Thoracic aorta (tissue), 2 donors: ENCODE measurements at regions not wholly inside any gene's neighbourhood (a gene's known extent, or its start where the extent isn't known, plus 50 kb on each side); places are given as distances from the start of the nearest gene placed in this dataset.
A peak's percentile ranks its signal among the peaks of the same experiment; 100 is the strongest.
"Not testable (repeated sequence)": the region's sequence is repeated elsewhere in the genome, so short reads cannot be mapped to it uniquely, and the experiment has no call there.

Source experiments
- ATAC-seq: fragments of 150-250 bp; one replicate; pipeline ENCODE4 v1.8.0; 2017; ENCODE audit warnings: low read depth; ENCODE audit not compliant: insufficient number of reproducible peaks, low FRiP score
- DNase-seq: peaks from one replicate; pipeline ENCODE4 v3.0.0-alpha.2; 2020; ENCODE audit warnings: low spot score
- H3K27ac ChIP-seq, 2 donors: fragments of 200-600 bp; sonication (generic); 1 replicate in 1 of 2; 2 replicates in 1 of 2; pipeline ENCODE4 v1.5.1; 2016; ENCODE audit warnings: mild to moderate bottlenecking in 2 of 2, moderate library complexity in 2 of 2
- H3K27me3 ChIP-seq: fragments of 200-600 bp; sonication (generic); replicated peaks from 2 replicates; pipeline ENCODE4 v1.6.0; 2016; ENCODE audit warnings: mild to moderate bottlenecking; ENCODE audit not compliant: insufficient read depth
- H3K36me3 ChIP-seq: fragments of 200-600 bp; sonication (generic); one replicate; pipeline ENCODE4 v1.5.1; 2016
- H3K4me1 ChIP-seq, 2 donors: fragments of 200-600 bp; sonication (generic); 1 replicate in 1 of 2; 2 replicates in 1 of 2; pipeline versions ENCODE4 v1.5.1 to v1.6.0; 2016; ENCODE audit warnings: low read depth in 2 of 2, mild to moderate bottlenecking in 1 of 2; ENCODE audit not compliant: control insufficient read depth in 1 of 2
- H3K4me3 ChIP-seq: fragments of 200-600 bp; sonication (generic); 2 replicates; pipeline ENCODE4 v1.5.1; 2016; ENCODE audit warnings: mild to moderate bottlenecking
- H3K9me3 ChIP-seq: fragments of 200-600 bp; sonication (generic); 2 replicates; pipeline ENCODE4 v1.5.1; 2016
- TF ChIP-seq, protein P1 (sequence below): fragments of 200-600 bp; sonication (generic); IDR thresholded peaks from one replicate; pipeline ENCODE4 v1.5.1; 2019; ENCODE audit warnings: antibody characterized with exemption

DNA sequence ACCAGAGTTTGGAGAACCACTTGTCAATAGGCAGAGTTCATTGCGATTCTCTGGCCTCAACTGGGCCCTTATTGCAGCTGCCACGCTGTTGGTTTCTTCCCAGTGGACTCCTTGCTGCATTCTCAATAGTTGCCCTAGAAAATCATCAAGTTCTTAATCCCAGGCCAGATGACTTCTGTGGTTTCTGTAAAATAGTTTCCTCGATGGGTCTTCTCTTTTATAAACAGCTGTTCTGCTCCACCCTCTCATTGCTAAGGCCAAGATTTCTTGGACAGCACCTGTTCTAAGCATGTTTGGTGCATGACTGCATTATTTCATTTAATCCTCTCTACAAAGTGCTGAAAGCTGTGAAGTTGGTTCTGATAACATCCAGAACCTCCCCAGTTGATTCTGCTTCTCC is 131.0 kb downstream of the BCL2L11 start:
- H3K36me3 ChIP-seq = no peaks in the 10 kb centered on the region
- H3K4me3 ChIP-seq = no peak overlapping the region
- H3K9me3 ChIP-seq = no peaks in the 10 kb centered on the region
- no peak overlapping the region for H3K27ac ChIP-seq
- peaks cover 0 to 14% of the 10 kb centered on the region in 2 donors for H3K4me1 ChIP-seq
- H3K27me3 ChIP-seq = no peaks in the 10 kb centered on the region
- no peak for DNase-seq
- no peak for ATAC-seq
- TF ChIP-seq, protein P1, sequence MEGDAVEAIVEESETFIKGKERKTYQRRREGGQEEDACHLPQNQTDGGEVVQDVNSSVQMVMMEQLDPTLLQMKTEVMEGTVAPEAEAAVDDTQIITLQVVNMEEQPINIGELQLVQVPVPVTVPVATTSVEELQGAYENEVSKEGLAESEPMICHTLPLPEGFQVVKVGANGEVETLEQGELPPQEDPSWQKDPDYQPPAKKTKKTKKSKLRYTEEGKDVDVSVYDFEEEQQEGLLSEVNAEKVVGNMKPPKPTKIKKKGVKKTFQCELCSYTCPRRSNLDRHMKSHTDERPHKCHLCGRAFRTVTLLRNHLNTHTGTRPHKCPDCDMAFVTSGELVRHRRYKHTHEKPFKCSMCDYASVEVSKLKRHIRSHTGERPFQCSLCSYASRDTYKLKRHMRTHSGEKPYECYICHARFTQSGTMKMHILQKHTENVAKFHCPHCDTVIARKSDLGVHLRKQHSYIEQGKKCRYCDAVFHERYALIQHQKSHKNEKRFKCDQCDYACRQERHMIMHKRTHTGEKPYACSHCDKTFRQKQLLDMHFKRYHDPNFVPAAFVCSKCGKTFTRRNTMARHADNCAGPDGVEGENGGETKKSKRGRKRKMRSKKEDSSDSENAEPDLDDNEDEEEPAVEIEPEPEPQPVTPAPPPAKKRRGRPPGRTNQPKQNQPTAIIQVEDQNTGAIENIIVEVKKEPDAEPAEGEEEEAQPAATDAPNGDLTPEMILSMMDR = no peak

DNA sequence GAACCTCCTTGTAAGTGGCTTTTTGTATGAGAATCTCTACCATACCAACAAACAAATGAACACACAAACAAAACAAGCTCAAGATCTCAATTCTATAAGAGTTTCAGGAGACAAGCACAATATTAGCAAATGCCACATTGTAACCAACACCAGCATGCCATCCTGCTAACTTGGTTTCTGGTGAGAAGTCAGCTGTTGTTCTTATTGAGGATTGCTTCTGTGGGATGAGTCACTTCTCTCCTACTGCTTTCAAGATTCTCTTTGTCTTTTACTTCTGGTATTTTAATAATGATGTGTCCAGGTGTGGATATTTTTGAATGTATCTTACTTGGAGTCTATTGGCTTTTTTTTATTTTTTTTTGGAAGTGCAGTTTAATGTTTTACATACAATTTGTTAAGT is 131.7 kb downstream of the BCL2L11 start:
- Histone ChIP-seq H3K4me3 (no peak overlapping the region), H3K9me3 (no peaks in the 10 kb centered on the region), H3K27me3 (no peaks in the 10 kb centered on the region), H3K27ac (no peak overlapping the region), H3K4me1 (peaks cover 0 to 14% of the 10 kb centered on the region in 2 donors), H3K36me3 (no peaks in the 10 kb centered on the region)
- DNase-seq (no peak), ATAC-seq (no peak)
- TF ChIP-seq, protein P1 = no peak

DNA sequence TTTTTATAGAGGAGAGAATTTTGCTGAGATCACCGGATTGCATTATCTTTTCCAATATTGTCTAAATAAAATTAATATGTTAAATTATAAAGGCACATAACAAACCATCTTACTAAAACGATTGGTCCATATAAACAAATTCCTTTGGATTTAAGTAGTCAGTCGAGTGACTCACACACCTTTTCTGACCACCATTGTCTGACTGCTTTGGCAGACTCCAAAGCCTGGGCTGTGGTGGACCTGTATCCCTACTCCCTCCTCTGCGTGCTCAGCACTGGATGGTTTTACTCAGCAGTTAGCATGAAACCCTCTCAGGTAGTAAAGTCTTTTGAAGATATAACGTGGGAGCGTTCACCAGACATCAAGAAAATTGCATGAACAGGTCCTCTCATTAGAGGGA is 134.2 kb downstream of the BCL2L11 start:
- not testable (repeated sequence) for H3K9me3 ChIP-seq, H3K4me3 ChIP-seq, H3K27me3 ChIP-seq, H3K36me3 ChIP-seq, DNase-seq, ATAC-seq, H3K27ac ChIP-seq
- H3K4me1 ChIP-seq = peaks cover 0 to 11% of the 10 kb centered on the region in 2 donors

DNA sequence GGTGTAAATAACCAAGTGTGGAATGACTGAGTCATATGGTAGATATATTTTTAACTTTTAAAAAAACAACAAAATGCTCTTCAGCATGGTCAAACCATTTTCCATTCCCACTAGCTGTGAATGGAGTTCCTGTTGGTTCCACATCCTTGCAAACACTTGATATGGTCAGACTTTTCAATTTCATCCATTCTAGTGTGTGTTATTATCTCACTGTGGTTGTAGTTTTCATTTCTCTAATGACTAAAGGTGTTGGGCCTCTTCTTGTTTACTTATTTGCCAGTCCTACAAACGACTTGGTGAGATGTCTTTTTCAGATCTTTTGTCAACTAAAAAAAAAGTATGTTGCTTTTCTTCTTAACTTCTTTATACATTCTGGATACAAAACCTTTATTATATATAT is 135.9 kb downstream of the BCL2L11 start:
- ATAC-seq, DNase-seq, H3K4me1 ChIP-seq, H3K27me3 ChIP-seq, H3K9me3 ChIP-seq, H3K27ac ChIP-seq, H3K36me3 ChIP-seq, H3K4me3 ChIP-seq: not testable (repeated sequence)

DNA sequence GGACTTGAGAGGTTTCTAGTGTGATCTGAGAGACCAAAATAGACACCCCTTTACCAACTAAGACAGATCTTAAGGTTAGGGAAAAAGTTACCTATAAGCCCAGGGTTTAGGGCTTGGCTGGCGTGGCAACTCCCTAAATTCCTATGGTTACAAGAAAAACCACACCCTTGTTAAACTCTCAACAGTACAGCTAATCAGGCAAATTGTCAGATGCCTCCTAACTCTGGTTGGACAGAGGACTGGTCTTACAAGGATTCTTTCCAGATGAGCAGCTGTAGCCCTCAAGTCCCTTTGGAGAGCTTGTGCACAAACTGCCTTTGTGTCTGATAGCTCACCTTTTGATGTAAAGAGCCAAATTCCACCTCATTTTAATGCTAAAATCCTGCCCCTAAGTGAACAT is 136.9 kb downstream of the BCL2L11 start:
- not testable (repeated sequence) for H3K27me3 ChIP-seq, ATAC-seq, H3K36me3 ChIP-seq, H3K4me1 ChIP-seq, H3K9me3 ChIP-seq, DNase-seq, H3K27ac ChIP-seq, H3K4me3 ChIP-seq

DNA sequence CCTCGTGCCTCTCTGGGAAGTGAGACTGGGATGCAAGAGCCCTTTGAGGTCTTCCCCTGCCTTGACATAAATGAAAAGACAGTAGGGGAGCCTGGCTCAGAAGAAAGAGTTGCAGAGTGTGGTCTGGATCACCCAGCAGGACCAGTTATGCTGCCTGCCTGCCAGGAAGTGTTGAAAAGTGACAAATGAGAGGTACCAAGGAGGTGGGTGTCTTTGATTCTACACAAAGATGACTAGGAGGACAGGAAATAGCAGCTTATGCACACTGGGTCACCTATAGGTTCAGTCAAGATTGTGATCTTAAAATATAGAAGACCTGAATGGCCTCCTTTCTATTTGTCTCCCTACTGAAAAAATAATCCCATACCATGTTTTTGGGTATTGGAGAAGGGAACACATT is 137.6 kb downstream of the BCL2L11 start:
- H3K9me3 ChIP-seq, H3K36me3 ChIP-seq, H3K4me3 ChIP-seq, DNase-seq, ATAC-seq, H3K27me3 ChIP-seq, H3K4me1 ChIP-seq, H3K27ac ChIP-seq: not testable (repeated sequence)

DNA sequence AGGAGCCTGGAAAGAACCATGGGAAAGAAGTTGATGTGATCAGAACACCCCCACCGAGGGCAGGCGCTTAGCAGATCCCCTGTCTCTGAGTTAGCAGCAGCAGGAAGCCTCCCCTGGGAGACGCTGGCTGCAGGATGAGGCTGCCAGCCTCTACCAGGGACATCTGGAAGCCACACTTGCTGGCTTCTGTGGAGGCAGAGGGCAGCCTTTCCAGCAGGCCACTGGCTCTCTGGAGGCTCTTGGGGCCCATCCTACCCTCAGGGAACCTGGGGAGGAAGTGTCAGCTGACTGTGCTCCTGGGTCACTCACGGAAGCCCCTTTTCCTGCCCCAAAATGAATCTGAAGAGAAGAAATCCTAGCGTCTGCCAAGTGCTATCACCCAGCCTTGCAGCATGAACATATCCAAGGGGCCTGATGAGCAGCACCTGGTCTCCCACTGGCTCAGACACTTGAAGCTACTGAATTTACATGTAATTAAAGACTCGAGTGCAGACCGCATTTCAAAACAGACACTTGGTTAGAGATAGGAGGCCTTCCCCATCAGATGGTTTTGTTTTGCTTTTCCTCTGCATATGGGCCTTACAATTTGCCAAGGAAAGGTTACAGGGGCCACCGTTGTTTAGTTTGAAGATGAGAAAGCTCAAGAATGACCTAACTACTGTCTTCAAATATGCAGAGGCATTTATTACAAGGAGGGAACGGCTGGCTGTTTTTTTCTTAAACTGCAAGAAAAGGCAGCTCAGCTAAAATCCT is 142.1 kb downstream of the BCL2L11 start:
- not testable (repeated sequence) for ATAC-seq, H3K27me3 ChIP-seq, H3K9me3 ChIP-seq, H3K4me3 ChIP-seq, DNase-seq, H3K27ac ChIP-seq, H3K36me3 ChIP-seq, H3K4me1 ChIP-seq

DNA sequence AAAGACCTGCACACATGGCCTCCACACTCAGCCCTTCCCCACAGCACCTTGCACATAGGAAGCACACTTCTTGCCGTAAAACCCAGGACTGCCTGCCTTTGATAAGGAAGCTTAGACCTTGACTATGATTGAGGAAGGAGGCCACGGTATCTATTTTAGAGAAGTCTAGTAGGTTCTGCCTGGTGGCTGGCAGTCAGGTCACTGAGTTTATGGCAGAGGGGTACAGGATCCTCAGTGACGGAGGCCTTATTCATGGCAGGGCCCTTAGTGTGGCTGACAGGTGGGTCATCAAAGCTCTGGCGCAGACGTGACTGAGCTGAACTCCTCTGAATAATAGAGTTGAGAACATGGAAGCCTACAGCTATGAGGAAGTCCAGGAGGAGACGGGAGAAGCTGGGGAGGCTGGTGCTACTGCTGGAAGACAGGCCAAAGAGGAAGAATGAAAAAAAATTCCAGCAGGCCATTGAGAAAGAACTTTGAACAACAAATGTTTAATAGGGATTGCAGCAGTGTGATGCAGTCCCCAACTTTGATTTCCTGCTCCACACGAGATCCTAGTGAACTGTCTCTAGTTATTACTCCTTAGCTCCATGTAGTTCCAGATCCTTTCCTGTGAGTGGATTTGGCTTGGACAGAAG is 142.8 kb downstream of the BCL2L11 start:
- not testable (repeated sequence) for H3K4me3 ChIP-seq, ATAC-seq, H3K27me3 ChIP-seq, H3K4me1 ChIP-seq, H3K36me3 ChIP-seq, DNase-seq, H3K9me3 ChIP-seq, H3K27ac ChIP-seq

DNA sequence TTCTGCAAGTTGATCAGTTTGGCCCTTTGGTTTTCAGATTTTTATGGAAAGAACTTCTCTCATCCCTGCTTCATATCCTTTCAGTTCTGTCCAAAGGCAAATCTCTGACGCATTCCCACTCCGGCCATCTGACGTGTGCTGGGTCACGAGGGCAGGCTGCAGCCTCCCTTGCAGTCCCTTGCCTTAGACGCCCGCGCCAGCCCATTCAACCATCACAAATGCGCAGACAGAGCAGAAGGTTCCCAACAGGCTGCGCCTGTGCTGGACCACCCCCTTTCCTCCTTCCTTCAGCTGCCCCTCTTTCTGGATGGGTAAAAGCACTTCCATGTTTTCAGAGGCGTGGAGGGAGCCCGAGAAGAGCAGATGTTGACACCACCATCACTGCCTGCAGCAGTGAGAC is 144.2 kb downstream of the BCL2L11 start:
- H3K9me3 ChIP-seq, H3K27ac ChIP-seq, H3K4me3 ChIP-seq, DNase-seq, ATAC-seq, H3K4me1 ChIP-seq, H3K36me3 ChIP-seq, H3K27me3 ChIP-seq: not testable (repeated sequence)

DNA sequence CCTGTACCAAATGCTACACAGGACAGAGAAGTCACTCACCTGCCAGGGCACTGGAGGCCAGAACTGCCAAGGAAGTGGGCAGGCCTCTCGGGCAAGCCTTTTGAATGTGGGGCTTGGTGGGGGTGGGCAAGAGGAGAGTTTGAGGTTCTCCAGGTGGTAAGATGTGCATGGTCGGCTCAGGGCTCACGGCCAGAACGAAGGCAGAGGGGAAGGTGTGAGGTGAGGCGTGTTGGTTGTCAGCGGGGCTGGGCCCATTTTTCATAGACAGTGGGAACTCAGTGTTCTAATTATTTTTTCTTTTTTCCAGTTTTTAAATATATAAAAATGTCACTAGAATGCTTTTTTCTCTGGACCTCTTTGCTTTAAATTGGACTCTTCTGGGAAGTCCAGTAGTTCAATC is 145.8 kb downstream of the BCL2L11 start:
- DNase-seq, H3K4me3 ChIP-seq, H3K27me3 ChIP-seq, H3K9me3 ChIP-seq, H3K27ac ChIP-seq, ATAC-seq, H3K36me3 ChIP-seq, H3K4me1 ChIP-seq: not testable (repeated sequence)

DNA sequence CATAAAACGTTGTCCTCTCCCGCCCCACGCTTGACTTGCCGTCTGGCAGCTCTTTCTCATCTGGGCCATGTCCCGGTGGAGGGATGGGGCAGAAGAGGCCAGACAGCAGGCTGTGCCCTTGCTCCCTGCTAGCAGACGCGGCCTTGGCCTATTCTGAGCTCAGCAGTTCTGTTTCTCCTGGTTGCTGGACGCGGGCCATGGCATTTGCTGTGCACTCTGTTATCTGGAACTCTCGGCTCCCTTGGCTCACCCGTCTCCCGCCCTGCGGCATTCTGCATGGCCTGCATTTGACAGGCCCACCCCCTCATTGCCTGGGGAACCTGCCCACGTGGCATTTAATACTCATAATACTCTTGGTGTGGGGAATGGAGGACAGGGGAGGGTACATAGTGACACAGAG is 146.3 kb downstream of the BCL2L11 start:
- not testable (repeated sequence) for H3K4me3 ChIP-seq, H3K4me1 ChIP-seq, H3K27ac ChIP-seq, H3K27me3 ChIP-seq, H3K36me3 ChIP-seq, H3K9me3 ChIP-seq
- DNase-seq = peak; percentile 3
- peak; percentile 75 for ATAC-seq
